Lower leg skin (tissue), 3 donors: ENCODE measurements at regions not wholly inside any gene's neighbourhood (a gene's known extent, or its start where the extent isn't known, plus 50 kb on each side); places are given as distances from the start of the nearest gene placed in this dataset.

Source experiments
- CTCF ChIP-seq, 3 donors: fragments of 450-650 bp; IDR thresholded peaks; one replicate each; pipeline ENCODE4 v1.5.1; 2016; ENCODE audit warnings: antibody characterized with exemption in 3 of 3, mild to moderate bottlenecking in 3 of 3, moderate library complexity in 2 of 3
- POLR2A ChIP-seq, 2 donors: fragments of 450-650 bp; IDR thresholded peaks; one replicate each; pipeline ENCODE4 v1.6.1; 2016 to 2017; ENCODE audit warnings: antibody characterized with exemption in 2 of 2, mild to moderate bottlenecking in 1 of 2, moderate library complexity in 1 of 2

GRCh38 chr1:73218995-73219546, 936.7 kb upstream of the NEGR1 start:
- TF ChIP-seq CTCF (IDR thresholded peaks at IDR 0.05) (no peak), POLR2A (IDR thresholded peaks at IDR 0.05) (no peak)
